ENCODE measurements at regions not wholly inside any gene's neighbourhood (a gene's known extent, or its start where the extent isn't known, plus 50 kb on each side); places are given as distances from the start of the nearest gene placed in this dataset.
"Not testable (repeated sequence)": the region's sequence is repeated elsewhere in the genome, so short reads cannot be mapped to it uniquely, and the experiment has no call there.

GRCh38 chr21:17139159-17139558 is 373.7 kb upstream of the CXADR start:
- H3K36me3 ChIP-seq (ENCODE audit: insufficient read depth, low read length); H3K4me1 ChIP-seq (ENCODE audit: insufficient read depth, low read length); H3K9ac ChIP-seq (ENCODE audit: low read depth, low read length); H3K9me3 ChIP-seq (ENCODE audit: control insufficient read depth, insufficient read depth, low read length): not testable (repeated sequence)

- Histone ChIP-seq H3K36me3 (ENCODE audit: insufficient read depth, low read length) (no peaks in the 10 kb centered on the region), H3K9ac (ENCODE audit: low read depth, low read length) (no peak overlapping the region), H3K9me3 (ENCODE audit: control insufficient read depth, insufficient read depth, low read length) (no peaks in the 10 kb centered on the region), H3K4me1 (ENCODE audit: insufficient read depth, low read length) (peaks cover 5% of the 10 kb centered on the region; the same call in 1 of the 2 replicates)
Measured at GRCh38 chr21:17139696-17140095, 373.1 kb upstream of the CXADR start.

- no peak overlapping the region for H3K9ac ChIP-seq (ENCODE audit: low read depth, low read length)
- no peaks in the 10 kb centered on the region for H3K9me3 ChIP-seq (ENCODE audit: control insufficient read depth, insufficient read depth, low read length)
- peaks cover 5% of the 10 kb centered on the region; the same call in 1 of the 2 replicates for H3K4me1 ChIP-seq (ENCODE audit: insufficient read depth, low read length)
- H3K36me3 ChIP-seq (ENCODE audit: insufficient read depth, low read length) = no peaks in the 10 kb centered on the region
Measured at GRCh38 chr21:17146426-17146825, 366.4 kb upstream of the CXADR start.

GRCh38 chr21:17159697-17160096 is 353.1 kb upstream of the CXADR start:
- Histone ChIP-seq H3K9me3 (ENCODE audit: control insufficient read depth, insufficient read depth, low read length) (no peaks in the 10 kb centered on the region), H3K36me3 (ENCODE audit: insufficient read depth, low read length) (no peaks in the 10 kb centered on the region), H3K9ac (ENCODE audit: low read depth, low read length) (no peak overlapping the region), H3K4me1 (ENCODE audit: insufficient read depth, low read length) (no peaks in the 10 kb centered on the region)

GRCh38 chr21:17185674-17186073 is 327.2 kb upstream of the CXADR start:
- H3K36me3 ChIP-seq (ENCODE audit: insufficient read depth, low read length) = no peaks in the 10 kb centered on the region
- H3K9ac ChIP-seq (ENCODE audit: low read depth, low read length) = no peak overlapping the region
- no peaks in the 10 kb centered on the region for H3K9me3 ChIP-seq (ENCODE audit: control insufficient read depth, insufficient read depth, low read length)
- no peaks in the 10 kb centered on the region for H3K4me1 ChIP-seq (ENCODE audit: insufficient read depth, low read length)

GRCh38 chr21:17189963-17190362 is 322.9 kb upstream of the CXADR start:
- H3K36me3 ChIP-seq (ENCODE audit: insufficient read depth, low read length) = no peaks in the 10 kb centered on the region
- H3K4me1 ChIP-seq (ENCODE audit: insufficient read depth, low read length) = no peaks in the 10 kb centered on the region
- H3K9me3 ChIP-seq (ENCODE audit: control insufficient read depth, insufficient read depth, low read length) = no peaks in the 10 kb centered on the region; the same call in 1 of the 2 replicates
- no peak overlapping the region for H3K9ac ChIP-seq (ENCODE audit: low read depth, low read length)

GRCh38 chr21:17191346-17191993 is 321.4 kb upstream of the CXADR start:
- no peaks in the 10 kb centered on the region for H3K4me1 ChIP-seq (ENCODE audit: insufficient read depth, low read length)
- H3K36me3 ChIP-seq (ENCODE audit: insufficient read depth, low read length) = no peaks in the 10 kb centered on the region

GRCh38 chr21:17195351-17195750 is 317.5 kb upstream of the CXADR start:
- Histone ChIP-seq H3K4me1 (ENCODE audit: insufficient read depth, low read length) (no peaks in the 10 kb centered on the region), H3K9me3 (ENCODE audit: control insufficient read depth, insufficient read depth, low read length) (no peaks in the 10 kb centered on the region; the same call in 1 of the 2 replicates), H3K9ac (ENCODE audit: low read depth, low read length) (no peak overlapping the region), H3K36me3 (ENCODE audit: insufficient read depth, low read length) (no peaks in the 10 kb centered on the region)

More at GRCh38 chr21:17191346-17191993, 321.4 kb upstream of the CXADR start:
- Histone ChIP-seq H3K9ac (ENCODE audit: low read depth, low read length) (no peak overlapping the region), H3K9me3 (ENCODE audit: control insufficient read depth, insufficient read depth, low read length) (no peaks in the 10 kb centered on the region; the same call in 1 of the 2 replicates)

GRCh38 chr21:17195976-17196375 is 316.9 kb upstream of the CXADR start:
- Histone ChIP-seq H3K9ac (ENCODE audit: low read depth, low read length) (no peak overlapping the region), H3K36me3 (ENCODE audit: insufficient read depth, low read length) (no peaks in the 10 kb centered on the region), H3K9me3 (ENCODE audit: control insufficient read depth, insufficient read depth, low read length) (no peaks in the 10 kb centered on the region), H3K4me1 (ENCODE audit: insufficient read depth, low read length) (no peaks in the 10 kb centered on the region)

- no peaks in the 10 kb centered on the region for H3K4me1 ChIP-seq (ENCODE audit: insufficient read depth, low read length)
- no peaks in the 10 kb centered on the region for H3K9me3 ChIP-seq (ENCODE audit: control insufficient read depth, insufficient read depth, low read length)
- H3K9ac ChIP-seq (ENCODE audit: low read depth, low read length) = no peak overlapping the region
- H3K36me3 ChIP-seq (ENCODE audit: insufficient read depth, low read length) = no peaks in the 10 kb centered on the region
Measured at GRCh38 chr21:17196623-17197022, 316.2 kb upstream of the CXADR start.

- Histone ChIP-seq H3K9me3 (ENCODE audit: control insufficient read depth, insufficient read depth, low read length) (no peaks in the 10 kb centered on the region), H3K9ac (ENCODE audit: low read depth, low read length) (no peak overlapping the region), H3K4me1 (ENCODE audit: insufficient read depth, low read length) (no peaks in the 10 kb centered on the region), H3K36me3 (ENCODE audit: insufficient read depth, low read length) (no peaks in the 10 kb centered on the region)
Measured at GRCh38 chr21:17197996-17198395, 314.8 kb upstream of the CXADR start.

GRCh38 chr21:17200250-17200649 is 312.6 kb upstream of the CXADR start:
- no peak overlapping the region for H3K9ac ChIP-seq (ENCODE audit: low read depth, low read length)
- no peaks in the 10 kb centered on the region for H3K4me1 ChIP-seq (ENCODE audit: insufficient read depth, low read length)
- H3K36me3 ChIP-seq (ENCODE audit: insufficient read depth, low read length) = no peaks in the 10 kb centered on the region
- no peaks in the 10 kb centered on the region for H3K9me3 ChIP-seq (ENCODE audit: control insufficient read depth, insufficient read depth, low read length)

- Histone ChIP-seq H3K9ac (ENCODE audit: low read depth, low read length) (no peak overlapping the region), H3K36me3 (ENCODE audit: insufficient read depth, low read length) (no peaks in the 10 kb centered on the region), H3K4me1 (ENCODE audit: insufficient read depth, low read length) (no peaks in the 10 kb centered on the region), H3K9me3 (ENCODE audit: control insufficient read depth, insufficient read depth, low read length) (no peaks in the 10 kb centered on the region)
Measured at GRCh38 chr21:17201741-17202260, 311.0 kb upstream of the CXADR start.

- Histone ChIP-seq H3K9ac (ENCODE audit: low read depth, low read length) (no peak overlapping the region), H3K9me3 (ENCODE audit: control insufficient read depth, insufficient read depth, low read length) (no peaks in the 10 kb centered on the region), H3K36me3 (ENCODE audit: insufficient read depth, low read length) (no peaks in the 10 kb centered on the region), H3K4me1 (ENCODE audit: insufficient read depth, low read length) (no peaks in the 10 kb centered on the region)
Measured at GRCh38 chr21:17214801-17215200, 298.0 kb upstream of the CXADR start.

GRCh38 chr21:17219050-17219449 is 293.8 kb upstream of the CXADR start:
- not testable (repeated sequence) for H3K9me3 ChIP-seq (ENCODE audit: control insufficient read depth, insufficient read depth, low read length); H3K4me1 ChIP-seq (ENCODE audit: insufficient read depth, low read length); H3K36me3 ChIP-seq (ENCODE audit: insufficient read depth, low read length); H3K9ac ChIP-seq (ENCODE audit: low read depth, low read length)

Data from ES-I3 (cell line).